ENCODE measurements at regions not wholly inside any gene's neighbourhood (a gene's known extent, or its start where the extent isn't known, plus 50 kb on each side); places are given as distances from the start of the nearest gene placed in this dataset.
"Not testable (repeated sequence)": the region's sequence is repeated elsewhere in the genome, so short reads cannot be mapped to it uniquely, and the experiment has no call there.

- no peaks in the 10 kb centered on the region for H3K36me3 ChIP-seq (ENCODE audit: low read depth)
- H3K79me2 ChIP-seq (ENCODE audit: insufficient read depth): no peaks in the 10 kb centered on the region
- DNase-seq: no peak
- no peaks in the 10 kb centered on the region for H3K4me1 ChIP-seq (ENCODE audit: insufficient read depth)
- H3F3A ChIP-seq (ENCODE audit: insufficient read depth): no peaks in the 10 kb centered on the region
- no peak overlapping the region for H3K4me3 ChIP-seq
- no peaks in the 10 kb centered on the region for H3K9me2 ChIP-seq (ENCODE audit: insufficient read depth)
- TF ChIP-seq EZH2 (IDR thresholded peaks at IDR 0.05; ENCODE audit: insufficient read depth, poor library complexity, severe bottlenecking) (no peak), EZH2phosphoT487 (IDR thresholded peaks at IDR 0.05; ENCODE audit: insufficient read depth, low read depth) (no peak)
- H4K20me1 ChIP-seq (ENCODE audit: insufficient read depth): no peaks in the 10 kb centered on the region
- in situ Hi-C loops (cut with MboI): no loop called here
- no peak overlapping the region for H3K9ac ChIP-seq
- H2AFZ ChIP-seq: no peak overlapping the region
- H3K27ac ChIP-seq: no peak overlapping the region
- H3K9me3 ChIP-seq (ENCODE audit: low read depth): no peaks in the 10 kb centered on the region
- H3K4me2 ChIP-seq (ENCODE audit: unreplicated experiment): no peak overlapping the region
- no peaks in the 10 kb centered on the region for H3K27me3 ChIP-seq (replicated peaks; ENCODE audit: insufficient read depth)
These were observed 111.7 kb upstream of the IRX2 start for GRCh38 chr5:2863133-2863532.

DNA sequence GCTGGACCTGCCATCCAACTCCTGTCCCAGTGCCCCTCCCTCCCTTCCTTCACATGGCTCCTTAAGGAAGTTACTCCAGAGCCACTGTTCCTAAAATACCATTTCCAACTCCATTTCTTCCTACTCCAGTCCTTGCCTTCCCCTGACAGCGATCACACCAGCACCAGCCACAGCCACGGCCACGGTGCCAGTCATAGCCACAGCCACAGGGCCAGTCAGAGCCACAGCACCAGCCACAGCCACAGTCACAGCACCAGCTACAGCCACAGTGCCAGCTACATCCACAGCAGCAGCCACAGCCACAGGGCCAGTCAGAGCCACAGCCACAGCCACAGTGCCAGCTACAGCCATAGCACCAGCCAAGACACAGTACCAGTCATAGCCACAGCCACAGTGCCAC lies 110.7 kb upstream of the IRX2 start:
- H3K79me2 ChIP-seq (ENCODE audit: insufficient read depth); H3K9ac ChIP-seq; H3K4me3 ChIP-seq; in situ Hi-C loops (cut with MboI); H3K4me1 ChIP-seq (ENCODE audit: insufficient read depth); H3F3A ChIP-seq (ENCODE audit: insufficient read depth); H3K27ac ChIP-seq; H4K20me1 ChIP-seq (ENCODE audit: insufficient read depth); DNase-seq; H3K36me3 ChIP-seq (ENCODE audit: low read depth); H2AFZ ChIP-seq; H3K9me3 ChIP-seq (ENCODE audit: low read depth); H3K4me2 ChIP-seq (ENCODE audit: unreplicated experiment); H3K27me3 ChIP-seq (replicated peaks; ENCODE audit: insufficient read depth); H3K9me2 ChIP-seq (ENCODE audit: insufficient read depth): not testable (repeated sequence)
- WGBS, 2 experiments (ENCODE audit: low coverage in 1 of 2, low lambda C conversion rate in 2 of 2, missing lambda C conversion rate in 2 of 2): 58% methylated on average over 3 of the region's 3 CpGs

GRCh38 chr5:2861605-2862004 lies 110.1 kb upstream of the IRX2 start:
- DNase-seq: no peak
- no peak overlapping the region for H3K4me3 ChIP-seq
- TF ChIP-seq EZH2phosphoT487 (IDR thresholded peaks at IDR 0.05; ENCODE audit: insufficient read depth, low read depth) (no peak), EZH2 (IDR thresholded peaks at IDR 0.05; ENCODE audit: insufficient read depth, poor library complexity, severe bottlenecking) (no peak)
- H3K27ac ChIP-seq: no peak overlapping the region
- H3F3A ChIP-seq (ENCODE audit: insufficient read depth): no peaks in the 10 kb centered on the region
- in situ Hi-C loops (cut with MboI): no loop called here
- no peaks in the 10 kb centered on the region for H3K4me1 ChIP-seq (ENCODE audit: insufficient read depth)
- H4K20me1 ChIP-seq (ENCODE audit: insufficient read depth): no peaks in the 10 kb centered on the region
- H3K27me3 ChIP-seq (replicated peaks; ENCODE audit: insufficient read depth): no peaks in the 10 kb centered on the region
- H3K36me3 ChIP-seq (ENCODE audit: low read depth): no peaks in the 10 kb centered on the region
- no peak overlapping the region for H3K9ac ChIP-seq
- no peaks in the 10 kb centered on the region for H3K9me3 ChIP-seq (ENCODE audit: low read depth)
- no peaks in the 10 kb centered on the region for H3K79me2 ChIP-seq (ENCODE audit: insufficient read depth)
- H3K4me2 ChIP-seq (ENCODE audit: unreplicated experiment): no peak overlapping the region
- no peak overlapping the region for H2AFZ ChIP-seq
- H3K9me2 ChIP-seq (ENCODE audit: insufficient read depth): no peaks in the 10 kb centered on the region
- 29 to 31% methylated on average over 7 of the region's 7 CpGs for WGBS, 2 experiments (ENCODE audit: low coverage in 1 of 2, low lambda C conversion rate in 2 of 2, missing lambda C conversion rate in 2 of 2)

DNA sequence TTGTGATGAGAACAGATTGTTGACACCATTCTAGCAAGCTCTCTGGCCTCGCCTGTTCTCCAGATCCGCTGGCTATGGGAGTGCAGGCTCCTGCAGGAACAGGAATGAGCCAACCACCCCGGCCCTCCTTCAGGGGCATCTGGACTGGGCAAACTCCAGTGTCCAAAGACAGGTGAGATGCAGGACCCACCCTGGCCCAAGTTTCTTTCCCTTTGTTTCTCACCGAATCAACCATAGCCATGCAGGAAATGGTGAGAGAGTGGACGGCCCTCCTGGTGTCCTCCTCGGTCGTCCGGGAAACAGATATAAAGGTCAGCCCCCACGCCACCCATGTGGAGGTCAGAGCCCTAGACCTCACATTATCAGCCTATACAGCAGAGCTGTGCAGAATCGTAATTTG lies 108.6 kb upstream of the IRX2 start:
- H3K4me1 ChIP-seq (ENCODE audit: insufficient read depth): no peaks in the 10 kb centered on the region
- in situ Hi-C loops (cut with MboI): no loop called here
- no peak overlapping the region for H3K4me3 ChIP-seq

DNA sequence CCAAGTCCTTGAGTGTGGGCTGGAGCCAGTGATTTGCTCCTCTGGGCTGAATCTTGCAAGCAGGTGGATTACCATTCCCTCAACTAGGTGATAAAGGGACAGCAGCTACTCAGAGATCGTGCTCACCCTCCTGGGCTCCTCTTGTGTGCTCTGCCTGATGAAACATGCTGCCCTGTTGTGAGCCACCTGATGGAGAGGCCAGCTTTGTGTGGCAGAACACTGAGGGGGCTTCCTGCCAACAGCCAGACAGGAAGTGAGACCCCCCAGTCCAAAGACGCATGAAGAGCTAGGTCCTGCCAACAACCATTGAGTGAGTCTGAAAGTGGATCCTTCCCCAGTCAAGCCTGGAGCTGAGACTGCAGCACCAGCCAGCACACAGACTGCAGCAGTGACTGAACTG lies 106.4 kb upstream of the IRX2 start:
- DNase-seq: no peak
- no peak overlapping the region for H3K4me3 ChIP-seq
- no peaks in the 10 kb centered on the region for H3F3A ChIP-seq (ENCODE audit: insufficient read depth)
- no peaks in the 10 kb centered on the region for H4K20me1 ChIP-seq (ENCODE audit: insufficient read depth)
- no peaks in the 10 kb centered on the region for H3K27me3 ChIP-seq (replicated peaks; ENCODE audit: insufficient read depth)
- H3K9me3 ChIP-seq (ENCODE audit: low read depth): no peaks in the 10 kb centered on the region
- no peaks in the 10 kb centered on the region for H3K4me1 ChIP-seq (ENCODE audit: insufficient read depth)
- in situ Hi-C loops (cut with MboI): no loop called here
- H3K4me2 ChIP-seq (ENCODE audit: unreplicated experiment): no peak overlapping the region
- no peak overlapping the region for H3K9ac ChIP-seq
- no peaks in the 10 kb centered on the region for H3K9me2 ChIP-seq (ENCODE audit: insufficient read depth)
- 34 to 46% methylated on average over 2 of the region's 2 CpGs for WGBS, 2 experiments (ENCODE audit: low coverage in 1 of 2, low lambda C conversion rate in 2 of 2, missing lambda C conversion rate in 2 of 2)
- H3K27ac ChIP-seq: no peak overlapping the region
- H3K36me3 ChIP-seq (ENCODE audit: low read depth): no peaks in the 10 kb centered on the region
- H2AFZ ChIP-seq: no peak overlapping the region
- TF ChIP-seq EZH2 (IDR thresholded peaks at IDR 0.05; ENCODE audit: insufficient read depth, poor library complexity, severe bottlenecking) (no peak), EZH2phosphoT487 (IDR thresholded peaks at IDR 0.05; ENCODE audit: insufficient read depth, low read depth) (no peak)
- H3K79me2 ChIP-seq (ENCODE audit: insufficient read depth): no peaks in the 10 kb centered on the region

More for the DNA sequence above, 108.6 kb upstream of the IRX2 start:
- no peak for DNase-seq
- H3K36me3 ChIP-seq (ENCODE audit: low read depth): no peaks in the 10 kb centered on the region
- no peak overlapping the region for H3K9ac ChIP-seq
- H3K27ac ChIP-seq: no peak overlapping the region
- H4K20me1 ChIP-seq (ENCODE audit: insufficient read depth): no peaks in the 10 kb centered on the region
- no peaks in the 10 kb centered on the region for H3K27me3 ChIP-seq (replicated peaks; ENCODE audit: insufficient read depth)
- no peak overlapping the region for H3K4me2 ChIP-seq (ENCODE audit: unreplicated experiment)
- H3K79me2 ChIP-seq (ENCODE audit: insufficient read depth): no peaks in the 10 kb centered on the region
- TF ChIP-seq EZH2phosphoT487 (IDR thresholded peaks at IDR 0.05; ENCODE audit: insufficient read depth, low read depth) (no peak), EZH2 (IDR thresholded peaks at IDR 0.05; ENCODE audit: insufficient read depth, poor library complexity, severe bottlenecking) (no peak)
- WGBS, 2 experiments (ENCODE audit: low coverage in 1 of 2, low lambda C conversion rate in 2 of 2, missing lambda C conversion rate in 2 of 2): 33 to 38% methylated on average over 10 of the region's 10 CpGs
- H3F3A ChIP-seq (ENCODE audit: insufficient read depth): no peaks in the 10 kb centered on the region
- H3K9me3 ChIP-seq (ENCODE audit: low read depth): no peaks in the 10 kb centered on the region
- H3K9me2 ChIP-seq (ENCODE audit: insufficient read depth): no peaks in the 10 kb centered on the region
- no peak overlapping the region for H2AFZ ChIP-seq

All from GM23248 (cell line).